ENCODE measurements at regions not wholly inside any gene's neighbourhood (a gene's known extent, or its start where the extent isn't known, plus 50 kb on each side); places are given as distances from the start of the nearest gene placed in this dataset.

DNA sequence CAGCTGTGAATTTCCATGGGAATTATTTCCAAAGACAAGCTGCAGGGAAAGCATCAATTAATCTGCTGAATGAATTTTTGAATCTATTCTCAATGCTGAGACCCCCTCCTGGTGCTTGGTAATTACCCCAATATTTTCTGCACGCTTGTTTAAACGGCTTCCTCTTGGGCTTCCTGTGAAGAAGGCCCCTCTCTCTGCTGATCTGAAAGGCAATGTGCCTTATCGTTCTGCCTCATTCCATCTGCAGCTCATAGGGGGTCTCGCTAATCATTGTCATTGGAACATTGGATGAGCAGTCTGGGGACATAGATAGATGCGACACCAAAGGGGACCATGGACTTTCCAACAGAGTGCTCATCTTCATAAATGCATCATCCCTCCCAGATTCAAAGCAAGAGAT, 851.6 kb downstream of the PDHA2 start:
- TF ChIP-seq, protein P1, sequence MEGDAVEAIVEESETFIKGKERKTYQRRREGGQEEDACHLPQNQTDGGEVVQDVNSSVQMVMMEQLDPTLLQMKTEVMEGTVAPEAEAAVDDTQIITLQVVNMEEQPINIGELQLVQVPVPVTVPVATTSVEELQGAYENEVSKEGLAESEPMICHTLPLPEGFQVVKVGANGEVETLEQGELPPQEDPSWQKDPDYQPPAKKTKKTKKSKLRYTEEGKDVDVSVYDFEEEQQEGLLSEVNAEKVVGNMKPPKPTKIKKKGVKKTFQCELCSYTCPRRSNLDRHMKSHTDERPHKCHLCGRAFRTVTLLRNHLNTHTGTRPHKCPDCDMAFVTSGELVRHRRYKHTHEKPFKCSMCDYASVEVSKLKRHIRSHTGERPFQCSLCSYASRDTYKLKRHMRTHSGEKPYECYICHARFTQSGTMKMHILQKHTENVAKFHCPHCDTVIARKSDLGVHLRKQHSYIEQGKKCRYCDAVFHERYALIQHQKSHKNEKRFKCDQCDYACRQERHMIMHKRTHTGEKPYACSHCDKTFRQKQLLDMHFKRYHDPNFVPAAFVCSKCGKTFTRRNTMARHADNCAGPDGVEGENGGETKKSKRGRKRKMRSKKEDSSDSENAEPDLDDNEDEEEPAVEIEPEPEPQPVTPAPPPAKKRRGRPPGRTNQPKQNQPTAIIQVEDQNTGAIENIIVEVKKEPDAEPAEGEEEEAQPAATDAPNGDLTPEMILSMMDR (conservative IDR thresholded peaks at IDR 0.05; ENCODE audit: low read length) = no peak
- DNase-seq (ENCODE audit: low read depth) = no peak
- H3K4me3 ChIP-seq (ENCODE audit: low read length) = no peak overlapping the region

DNA sequence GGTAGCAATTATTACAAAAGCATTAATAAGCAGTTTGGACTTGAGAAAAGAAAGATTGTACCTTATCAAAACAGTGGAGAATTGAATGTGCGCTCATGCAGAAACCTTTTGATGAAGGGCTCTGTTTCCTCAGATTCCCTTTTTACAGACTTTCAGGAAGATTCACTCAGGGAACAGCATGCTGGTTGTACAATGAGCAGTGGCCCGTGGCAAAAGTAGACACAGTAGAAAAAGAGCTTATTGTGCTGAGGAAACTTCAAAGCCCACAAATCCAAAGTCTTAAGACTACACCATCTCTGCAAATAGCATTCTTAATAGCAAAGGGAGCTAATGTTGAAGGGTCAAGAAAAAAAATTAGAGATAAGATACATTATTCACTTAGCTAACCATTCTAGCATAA, 858.9 kb downstream of the PDHA2 start:
- no peak overlapping the region for H3K4me3 ChIP-seq (ENCODE audit: low read length)
- no peak for DNase-seq (ENCODE audit: low read depth)
- TF ChIP-seq, protein P1 (conservative IDR thresholded peaks at IDR 0.05; ENCODE audit: low read length) = no peak

DNA sequence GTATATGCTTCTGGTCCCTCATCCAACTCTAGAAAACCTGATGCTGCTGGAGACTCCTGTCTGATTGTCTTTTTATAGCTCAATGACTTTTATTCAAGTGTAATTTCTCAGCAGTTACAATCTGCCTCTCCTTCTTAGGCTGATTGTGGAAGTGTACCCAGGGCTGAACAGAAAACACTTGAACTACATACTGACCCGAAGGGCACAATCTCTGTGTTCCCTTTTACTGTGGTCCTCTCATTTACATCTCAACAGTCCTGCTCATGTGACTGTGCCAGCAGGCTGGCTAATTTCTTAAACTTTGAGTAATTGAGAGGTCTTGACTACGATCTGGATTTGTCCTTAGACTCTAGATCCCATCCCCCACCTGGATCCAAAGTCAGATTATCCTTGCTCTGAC, 863.4 kb downstream of the PDHA2 start:
- TF ChIP-seq, protein P1 (conservative IDR thresholded peaks at IDR 0.05; ENCODE audit: low read length) = no peak
- DNase-seq (ENCODE audit: low read depth) = no peak
- H3K4me3 ChIP-seq (ENCODE audit: low read length) = no peak overlapping the region

DNA sequence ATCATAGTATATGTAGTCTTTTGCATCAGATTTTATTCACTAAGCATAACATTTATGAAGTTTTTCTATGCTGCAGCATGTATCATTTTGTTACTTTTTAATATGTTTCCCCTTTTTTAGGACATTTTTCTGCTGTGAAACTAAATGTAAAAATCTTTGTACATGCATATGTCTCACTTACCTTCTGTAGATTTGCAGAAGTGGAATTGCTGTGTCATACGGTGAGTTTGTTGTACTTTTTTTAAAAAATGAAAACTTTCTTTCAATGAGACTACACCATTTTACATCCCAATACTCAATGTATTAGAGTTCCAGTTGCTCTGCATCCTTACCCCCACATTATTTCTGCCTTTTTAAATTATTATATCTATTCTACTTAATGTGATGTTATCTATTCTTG, 868.9 kb downstream of the PDHA2 start:
- TF ChIP-seq, protein P1 (conservative IDR thresholded peaks at IDR 0.05; ENCODE audit: low read length) = no peak
- no peak for DNase-seq (ENCODE audit: low read depth)
- no peak overlapping the region for H3K4me3 ChIP-seq (ENCODE audit: low read length)

DNA sequence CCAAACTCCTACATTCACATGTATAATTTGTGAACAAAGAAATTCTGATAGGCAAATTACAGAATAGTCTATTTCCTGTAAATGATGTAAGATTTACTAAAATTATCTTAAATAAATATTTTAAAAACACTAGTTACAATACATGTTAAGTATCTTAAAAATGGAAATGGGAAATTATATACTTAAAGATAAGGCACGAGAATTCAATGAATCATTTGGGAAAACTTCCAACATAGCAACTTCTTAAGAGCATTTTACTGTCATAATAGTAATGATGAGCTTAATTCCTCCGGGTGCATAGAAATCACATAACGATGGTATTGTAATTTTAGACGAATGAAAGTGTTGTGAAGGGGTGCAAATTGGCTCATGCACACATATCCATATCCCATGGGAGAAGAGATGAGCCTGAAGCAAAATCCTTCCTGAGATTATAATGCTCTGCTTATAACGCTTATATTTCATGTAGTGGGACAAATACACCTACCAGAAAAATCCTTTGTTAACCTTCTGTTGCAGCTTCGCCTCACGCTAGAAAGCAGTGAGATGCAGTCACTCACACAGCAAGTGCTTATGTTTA, 873.5 kb downstream of the PDHA2 start:
- no peak for DNase-seq (ENCODE audit: low read depth)
- TF ChIP-seq, protein P1 (conservative IDR thresholded peaks at IDR 0.05; ENCODE audit: low read length) = no peak
- H3K4me3 ChIP-seq (ENCODE audit: low read length) = no peak overlapping the region

DNA sequence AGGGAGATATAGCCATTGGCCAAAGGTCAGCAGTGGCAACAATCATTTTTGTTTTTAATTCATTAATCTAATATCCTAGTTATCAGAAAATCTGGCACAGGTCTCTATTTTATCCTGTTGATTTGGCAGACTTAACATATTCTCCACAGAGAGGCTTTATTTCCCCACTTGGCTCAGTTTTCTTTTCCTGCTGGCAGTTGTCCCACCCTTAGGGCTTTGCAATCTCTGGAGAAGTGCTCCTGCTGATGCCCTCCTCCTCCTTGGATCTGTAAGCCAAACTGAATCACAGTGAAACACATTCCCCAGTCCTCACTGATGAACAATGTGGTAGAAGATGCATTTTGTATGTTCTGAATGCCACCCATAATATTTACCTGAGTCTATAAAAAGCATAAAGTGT, 889.7 kb downstream of the PDHA2 start:
- DNase-seq (ENCODE audit: low read depth) = no peak
- TF ChIP-seq, protein P1 (conservative IDR thresholded peaks at IDR 0.05; ENCODE audit: low read length) = no peak

DNA sequence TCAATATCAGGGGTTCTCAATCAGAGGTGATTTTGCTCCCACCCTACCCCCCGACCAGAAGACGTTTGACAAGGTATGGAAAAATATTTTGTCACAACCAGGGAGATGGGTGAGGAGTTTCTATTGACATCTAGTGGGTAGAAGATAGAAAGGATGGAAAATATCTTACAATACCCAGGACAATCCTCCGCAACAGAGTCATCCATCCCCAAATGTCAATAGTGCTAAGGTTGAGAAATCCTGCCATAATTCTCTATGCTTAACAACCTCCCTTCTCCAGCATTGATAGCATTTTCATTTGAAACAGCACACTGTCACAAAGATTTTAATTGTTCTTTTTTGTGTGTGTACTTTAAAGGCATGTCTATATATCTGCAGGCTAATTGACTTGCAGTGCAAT, 890.5 kb downstream of the PDHA2 start:
- TF ChIP-seq, protein P1 (conservative IDR thresholded peaks at IDR 0.05; ENCODE audit: low read length) = no peak
- no peak for DNase-seq (ENCODE audit: low read depth)
- no peak overlapping the region for H3K4me3 ChIP-seq (ENCODE audit: low read length)

More for the DNA sequence above, 889.7 kb downstream of the PDHA2 start:
- no peak overlapping the region for H3K4me3 ChIP-seq (ENCODE audit: low read length)
